ENCODE measurements at regions not wholly inside any gene's neighbourhood (a gene's known extent, or its start where the extent isn't known, plus 50 kb on each side); places are given as distances from the start of the nearest gene placed in this dataset.
A peak's percentile ranks its signal among the peaks of the same experiment; 100 is the strongest.

GRCh38 chr15:98276018-98276417 lies 315.5 kb downstream of the ARRDC4 start:
- no peak for DNase-seq (ENCODE audit: low spot score)

GRCh38 chr15:98277602-98278001 lies 317.1 kb downstream of the ARRDC4 start:
- DNase-seq (ENCODE audit: low spot score) = no peak

- no peak for DNase-seq (ENCODE audit: low spot score)
Observed at GRCh38 chr15:98280284-98280975, 319.9 kb downstream of the ARRDC4 start.

GRCh38 chr15:98281130-98281529 lies 320.6 kb downstream of the ARRDC4 start:
- DNase-seq (ENCODE audit: low spot score) = no peak

- DNase-seq (ENCODE audit: low spot score) = no peak
Observed at GRCh38 chr15:98282656-98283332, 322.3 kb downstream of the ARRDC4 start.

- DNase-seq (ENCODE audit: low spot score) = no peak
Observed at GRCh38 chr15:98286200-98286599, 325.7 kb downstream of the ARRDC4 start.

- no peak for DNase-seq (ENCODE audit: low spot score)
Observed at GRCh38 chr15:98286831-98287230, 326.3 kb downstream of the ARRDC4 start.

GRCh38 chr15:98288091-98288590 lies 327.6 kb downstream of the ARRDC4 start:
- no peak for DNase-seq (ENCODE audit: low spot score)

GRCh38 chr15:98289747-98290146 lies 329.2 kb downstream of the ARRDC4 start:
- no peak for DNase-seq (ENCODE audit: low spot score)

GRCh38 chr15:98292442-98293240 lies 332.1 kb downstream of the ARRDC4 start:
- DNase-seq (ENCODE audit: low spot score) = peak; percentile 56

- no peak for DNase-seq (ENCODE audit: low spot score)
Observed at GRCh38 chr15:98294126-98294525, 333.6 kb downstream of the ARRDC4 start.

GRCh38 chr15:98295101-98295759 lies 334.7 kb downstream of the ARRDC4 start:
- DNase-seq (ENCODE audit: low spot score) = peak; percentile 5

GRCh38 chr15:98296653-98297052 lies 336.1 kb downstream of the ARRDC4 start:
- DNase-seq (ENCODE audit: low spot score) = no peak

GRCh38 chr15:98304371-98304770 lies 343.9 kb downstream of the ARRDC4 start:
- DNase-seq (ENCODE audit: low spot score) = no peak

- DNase-seq (ENCODE audit: low spot score) = no peak
Observed at GRCh38 chr15:98308117-98308516, 340.2 kb upstream of the IGF1R start.

GRCh38 chr15:98311566-98312188 lies 336.7 kb upstream of the IGF1R start:
- DNase-seq (ENCODE audit: low spot score) = peak; percentile 66

- no peak for DNase-seq (ENCODE audit: low spot score)
Observed at GRCh38 chr15:98312913-98313312, 335.4 kb upstream of the IGF1R start.

- DNase-seq (ENCODE audit: low spot score) = no peak
Observed at GRCh38 chr15:98315971-98316370, 332.4 kb upstream of the IGF1R start.

GRCh38 chr15:98321896-98322295 lies 326.4 kb upstream of the IGF1R start:
- DNase-seq (ENCODE audit: low spot score) = no peak

- no peak for DNase-seq (ENCODE audit: low spot score)
Observed at GRCh38 chr15:98322581-98322980, 325.8 kb upstream of the IGF1R start.

GRCh38 chr15:98324341-98324970 lies 323.9 kb upstream of the IGF1R start:
- DNase-seq (ENCODE audit: low spot score) = no peak

Measured in activated CD4-positive, alpha-beta T cell treated with anti-CD3 and anti-CD28 coated beads, Interleukin-2, Interleukin-4, amounts not matched to agents 100 ng/mL and 50 ng/mL, durations not matched to agents 16 hours and 8 hours (primary cell).